Effector memory CD4-positive, alpha-beta T cell (primary cell): ENCODE measurements at regions not wholly inside any gene's neighbourhood (a gene's known extent, or its start where the extent isn't known, plus 50 kb on each side); places are given as distances from the start of the nearest gene placed in this dataset.

Source experiments
- DNase-seq, 3 donors: peaks; one replicate each; pipeline ENCODE4 v3.0.0-alpha.2; 2020
- H3K27ac ChIP-seq: 2 replicates; pipeline ENCODE4 v1.7.0; 2013; ENCODE audit warnings: mild to moderate bottlenecking, low read length, moderate library complexity; ENCODE audit not compliant: insufficient read depth, poor library complexity, severe bottlenecking
- H3K27me3 ChIP-seq: replicated peaks from 2 replicates; pipeline ENCODE4 v1.7.0; 2013; ENCODE audit warnings: mild to moderate bottlenecking, low read length; ENCODE audit not compliant: insufficient read depth, control insufficient read depth, poor library complexity, severe bottlenecking
- H3K36me3 ChIP-seq: 2 replicates; pipeline ENCODE4 v1.7.0; 2013; ENCODE audit warnings: mild to moderate bottlenecking, low read length, moderate library complexity; ENCODE audit not compliant: control insufficient read depth, insufficient read depth
- H3K4me1 ChIP-seq: 2 replicates; pipeline ENCODE4 v1.7.0; 2013; ENCODE audit warnings: low read length, mild to moderate bottlenecking; ENCODE audit not compliant: control insufficient read depth, insufficient read depth, poor library complexity, severe bottlenecking
- H3K4me3 ChIP-seq: 2 replicates; pipeline ENCODE4 v1.7.0; 2013; ENCODE audit warnings: low read length, low read depth, mild to moderate bottlenecking; ENCODE audit not compliant: insufficient read depth, poor library complexity, severe bottlenecking
- H3K9me3 ChIP-seq: 2 replicates; pipeline ENCODE4 v1.7.0; 2013; ENCODE audit warnings: mild to moderate bottlenecking, low read length, moderate library complexity; ENCODE audit not compliant: control insufficient read depth

GRCh38 chr11:115774756-115775155 is 270.5 kb upstream of the CADM1 start:
- Histone ChIP-seq H3K36me3 (no peaks in the 10 kb centered on the region), H3K4me1 (no peaks in the 10 kb centered on the region), H3K9me3 (no peaks in the 10 kb centered on the region), H3K27ac (no peak overlapping the region), H3K4me3 (no peak overlapping the region), H3K27me3 (no peaks in the 10 kb centered on the region)
- DNase-seq = no peak

- no peak for DNase-seq
- no peak overlapping the region for H3K27ac ChIP-seq
- no peaks in the 10 kb centered on the region for H3K9me3 ChIP-seq
- no peaks in the 10 kb centered on the region for H3K4me1 ChIP-seq
- H3K36me3 ChIP-seq = no peaks in the 10 kb centered on the region
- H3K27me3 ChIP-seq = no peaks in the 10 kb centered on the region
- H3K4me3 ChIP-seq = no peak overlapping the region
Measured at GRCh38 chr11:115769891-115770290, 265.7 kb upstream of the CADM1 start.

DNA sequence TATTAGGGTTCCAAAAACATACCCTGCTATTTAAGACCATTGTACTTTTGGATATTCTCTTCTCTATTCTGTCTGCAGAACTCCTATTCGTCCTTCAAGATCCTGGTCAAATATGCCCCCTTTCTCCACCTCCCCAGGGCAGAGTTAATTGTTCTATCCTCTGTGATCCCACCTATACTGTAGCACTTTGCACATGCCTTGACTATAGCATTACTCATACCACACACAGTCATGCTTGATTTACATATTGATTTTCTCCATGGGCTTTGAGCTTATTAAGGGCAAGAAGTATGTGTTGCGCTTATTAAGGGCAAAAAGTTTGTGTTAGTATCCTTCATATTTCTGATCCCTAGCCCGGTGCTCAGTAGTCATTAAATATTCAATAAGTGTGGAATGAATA is 263.7 kb upstream of the CADM1 start:
- Histone ChIP-seq H3K27me3 (no peaks in the 10 kb centered on the region), H3K9me3 (no peaks in the 10 kb centered on the region), H3K4me1 (no peaks in the 10 kb centered on the region), H3K36me3 (no peaks in the 10 kb centered on the region), H3K27ac (no peak overlapping the region), H3K4me3 (no peak overlapping the region)
- no peak for DNase-seq

- H3K27ac ChIP-seq = no peak overlapping the region
- no peak overlapping the region for H3K4me3 ChIP-seq
- no peaks in the 10 kb centered on the region for H3K27me3 ChIP-seq
- no peaks in the 10 kb centered on the region for H3K36me3 ChIP-seq
- H3K9me3 ChIP-seq = no peaks in the 10 kb centered on the region
- H3K4me1 ChIP-seq = no peaks in the 10 kb centered on the region
- no peak for DNase-seq
Measured at GRCh38 chr11:115767047-115767802, 263.0 kb upstream of the CADM1 start.

GRCh38 chr11:115766561-115766960 is 262.3 kb upstream of the CADM1 start:
- H3K27ac ChIP-seq = no peak overlapping the region

DNA sequence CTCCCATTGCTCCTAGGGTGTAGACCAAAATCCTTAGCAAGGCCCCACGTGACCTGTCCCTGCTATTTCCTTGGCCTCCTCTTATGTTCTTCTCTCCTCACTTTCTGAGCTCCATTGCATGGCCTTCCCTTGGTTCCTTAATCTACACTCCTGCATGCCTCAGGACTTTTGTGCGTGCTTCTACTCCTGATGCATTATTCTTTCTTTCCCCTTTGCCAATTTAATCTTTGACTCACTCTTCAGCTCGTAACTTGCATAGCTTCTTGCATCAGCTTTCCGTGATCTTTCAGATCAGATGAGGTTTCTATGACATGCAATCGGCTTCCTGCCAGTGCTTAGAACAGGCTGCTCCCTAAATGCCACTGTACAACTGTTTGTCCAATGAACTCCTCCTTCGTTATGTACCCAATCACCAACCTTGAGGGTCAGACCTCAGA is 261.6 kb upstream of the CADM1 start:
- no peak for DNase-seq
- no peak overlapping the region for H3K4me3 ChIP-seq
- no peaks in the 10 kb centered on the region for H3K9me3 ChIP-seq
- H3K27me3 ChIP-seq = peaks cover 4% of the 10 kb centered on the region
- H3K36me3 ChIP-seq = no peaks in the 10 kb centered on the region
- no peak overlapping the region for H3K27ac ChIP-seq
- H3K4me1 ChIP-seq = no peaks in the 10 kb centered on the region

More at GRCh38 chr11:115766561-115766960, 262.3 kb upstream of the CADM1 start:
- Histone ChIP-seq H3K36me3 (no peaks in the 10 kb centered on the region), H3K4me1 (no peaks in the 10 kb centered on the region), H3K4me3 (no peak overlapping the region), H3K27me3 (peaks cover 4% of the 10 kb centered on the region), H3K9me3 (no peaks in the 10 kb centered on the region)
- DNase-seq = no peak

DNA sequence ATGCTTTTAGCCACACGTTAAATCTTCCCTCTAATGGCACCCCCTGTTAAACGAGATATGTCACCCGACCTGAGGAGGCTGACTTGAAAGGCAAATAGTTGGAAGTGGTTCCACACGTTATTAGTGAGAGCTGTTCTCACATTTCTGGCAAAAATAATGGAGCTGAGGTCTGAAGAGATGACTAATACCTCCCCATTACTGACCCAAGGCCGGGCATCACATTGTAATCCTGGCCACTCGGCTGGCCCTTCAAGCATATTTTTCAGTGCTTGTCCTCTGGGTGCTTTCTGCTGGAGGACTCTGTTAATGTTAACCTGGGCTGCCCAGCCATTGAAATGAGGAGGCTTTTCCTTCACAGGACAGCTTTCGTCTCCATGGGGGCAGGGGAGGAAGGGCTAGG is 260.0 kb upstream of the CADM1 start:
- Histone ChIP-seq H3K4me3 (no peak overlapping the region), H3K9me3 (no peaks in the 10 kb centered on the region), H3K4me1 (no peaks in the 10 kb centered on the region), H3K27ac (no peak overlapping the region), H3K27me3 (peaks cover 4% of the 10 kb centered on the region), H3K36me3 (no peaks in the 10 kb centered on the region)
- no peak for DNase-seq

DNA sequence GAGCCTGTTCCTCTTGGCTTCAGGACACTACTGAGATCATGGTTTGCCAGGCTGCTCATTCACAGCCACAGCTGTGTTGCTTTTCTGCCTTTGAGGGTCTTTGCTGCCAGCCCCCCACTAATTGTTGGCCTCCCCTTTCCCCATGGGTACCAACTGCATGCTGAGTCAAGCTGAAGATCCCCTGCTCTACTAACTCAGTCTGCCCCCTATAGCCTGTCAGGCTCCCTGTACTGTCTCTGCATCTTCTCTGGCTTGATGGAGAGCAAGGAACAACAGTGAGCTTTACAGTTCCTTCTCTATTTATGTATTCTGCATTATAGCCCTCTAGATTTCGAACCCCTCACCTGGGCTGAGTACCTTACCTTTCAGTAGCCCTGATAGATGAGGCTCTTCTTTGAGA is 257.6 kb upstream of the CADM1 start:
- H3K4me1 ChIP-seq = no peaks in the 10 kb centered on the region
- H3K4me3 ChIP-seq = no peak overlapping the region
- H3K9me3 ChIP-seq = no peaks in the 10 kb centered on the region
- H3K36me3 ChIP-seq = no peaks in the 10 kb centered on the region
- no peak for DNase-seq
- no peak overlapping the region for H3K27ac ChIP-seq
- peaks cover 4% of the 10 kb centered on the region for H3K27me3 ChIP-seq

DNA sequence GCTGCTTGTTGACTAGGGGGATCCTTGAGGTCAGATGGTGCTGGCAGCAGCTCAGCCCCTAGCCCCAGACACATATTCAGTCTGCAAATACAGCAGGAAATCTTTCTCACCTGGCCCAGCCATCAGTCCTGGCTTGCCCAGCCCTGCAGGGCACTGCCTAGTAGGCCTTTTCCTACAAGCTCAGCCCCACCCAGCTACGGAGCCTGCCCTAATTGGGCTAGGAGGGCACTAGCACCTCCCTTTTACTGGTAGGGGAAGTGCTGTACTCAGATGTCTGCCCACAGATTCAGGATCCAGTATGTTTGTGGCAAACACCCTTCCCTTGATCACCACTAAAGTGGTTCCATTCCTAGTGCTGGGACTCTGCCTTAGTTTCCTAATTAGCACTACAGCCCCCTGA is 257.1 kb upstream of the CADM1 start:
- no peaks in the 10 kb centered on the region for H3K9me3 ChIP-seq
- H3K4me1 ChIP-seq = no peaks in the 10 kb centered on the region
- no peak for DNase-seq

DNA sequence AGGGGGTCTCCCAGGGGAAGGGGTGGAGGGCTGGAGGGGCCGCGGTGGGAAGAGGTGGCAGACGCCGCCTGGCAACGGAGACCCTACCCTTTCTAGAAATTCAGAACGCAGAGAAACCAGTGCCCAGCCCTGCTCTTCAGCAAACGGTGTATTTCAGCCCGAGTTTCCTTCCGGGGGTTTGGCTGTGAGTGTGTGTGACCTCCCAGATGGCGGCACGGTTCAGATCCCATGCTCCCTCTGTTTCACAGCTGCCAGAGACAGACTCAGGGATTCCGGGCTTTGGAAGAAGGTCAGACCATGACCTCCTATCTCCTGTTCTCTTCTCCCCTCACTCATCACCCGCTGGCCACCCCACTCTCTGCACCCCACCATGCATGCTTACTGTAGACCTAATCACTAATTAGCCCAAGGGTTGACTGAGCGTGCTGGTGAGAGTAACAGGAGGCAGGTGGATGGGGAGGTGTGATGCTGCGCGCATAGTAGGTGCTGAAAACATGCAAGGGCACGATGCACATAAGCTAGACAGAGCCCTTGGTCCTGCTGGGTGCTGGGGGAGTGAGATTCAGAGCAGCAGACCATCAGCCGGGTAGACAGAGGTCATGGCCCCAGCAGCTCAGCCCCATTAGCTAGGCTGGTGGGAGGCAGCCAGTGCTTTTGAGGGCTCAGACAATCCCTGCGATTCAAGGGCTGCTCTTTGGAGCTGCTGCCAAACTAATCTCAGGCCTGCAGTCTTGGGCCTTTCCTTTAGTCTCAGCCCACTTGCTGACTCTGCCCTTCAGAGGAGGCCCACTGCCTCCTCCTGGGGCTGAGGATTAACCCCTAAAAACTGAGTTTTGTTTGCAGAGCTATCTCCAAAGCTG is 256.5 kb upstream of the CADM1 start:
- Histone ChIP-seq H3K36me3 (no peaks in the 10 kb centered on the region), H3K27me3 (peaks cover 4% of the 10 kb centered on the region), H3K9me3 (no peaks in the 10 kb centered on the region), H3K27ac (no peak overlapping the region), H3K4me1 (no peaks in the 10 kb centered on the region), H3K4me3 (no peak overlapping the region)
- no peak for DNase-seq

More for the DNA sequence above, 257.1 kb upstream of the CADM1 start:
- H3K27me3 ChIP-seq = peaks cover 4% of the 10 kb centered on the region
- no peaks in the 10 kb centered on the region for H3K36me3 ChIP-seq
- H3K27ac ChIP-seq = no peak overlapping the region
- no peak overlapping the region for H3K4me3 ChIP-seq
